SU-DHL-6 (cell line): ENCODE measurements at regions not wholly inside any gene's neighbourhood (a gene's known extent, or its start where the extent isn't known, plus 50 kb on each side); places are given as distances from the start of the nearest gene placed in this dataset.

Source experiments
- H2AFZ ChIP-seq: fragments of 200-600 bp; sonication (generic); 2 replicates; pipeline ENCODE4 v1.6.1; 2014; ENCODE audit warnings: low read depth, mild to moderate bottlenecking, moderate library complexity, mixed read lengths, antibody characterized with exemption, low read length; ENCODE audit not compliant: severe bottlenecking
- H3F3A ChIP-seq: fragments of 200-600 bp; shearing (Covaris generic); 2 replicates; pipeline ENCODE4 v1.6.0; 2016; ENCODE audit warnings: antibody characterized with exemption, mild to moderate bottlenecking; ENCODE audit not compliant: insufficient read depth
- H3K27ac ChIP-seq: fragments of 200-600 bp; sonication (generic); 2 replicates; pipeline ENCODE4 v1.5.1; 2016; ENCODE audit warnings: low read depth, mild to moderate bottlenecking, low read length, moderate library complexity, mixed read lengths
- H3K27me3 ChIP-seq: fragments of 200-600 bp; sonication (generic), shearing (Covaris generic); 2 replicates; pipeline ENCODE4 v1.6.0; 2014; ENCODE audit warnings: mild to moderate bottlenecking, low read length
- H3K36me3 ChIP-seq: fragments of 200-600 bp; sonication (generic); 2 replicates; pipeline ENCODE4 v1.6.1; 2014; ENCODE audit warnings: mild to moderate bottlenecking, low read length, mixed read lengths
- H3K4me2 ChIP-seq: fragments of 300-600, 200-600 bp; shearing (Covaris generic), sonication (generic); 2 replicates; pipeline ENCODE4 v1.6.0; 2014; ENCODE audit warnings: low read length, low read depth, mild to moderate bottlenecking; ENCODE audit not compliant: poor library complexity, severe bottlenecking
- H3K4me3 ChIP-seq: fragments of 200-600 bp; sonication (generic); 2 replicates; pipeline ENCODE4 v1.5.1; 2014; ENCODE audit warnings: antibody characterized with exemption, low read length, mild to moderate bottlenecking, mixed read lengths; ENCODE audit not compliant: insufficient read depth, poor library complexity, severe bottlenecking
- H3K79me2 ChIP-seq: fragments of 200-600 bp; sonication (generic); 2 replicates; pipeline ENCODE4 v1.6.1; 2014; ENCODE audit warnings: mild to moderate bottlenecking, low read length, moderate library complexity; ENCODE audit not compliant: insufficient read depth
- H3K9ac ChIP-seq: fragments of 200-600 bp; sonication (generic); 2 replicates; pipeline ENCODE4 v1.7.0; 2014; ENCODE audit warnings: mild to moderate bottlenecking, low read length
- H3K9me2 ChIP-seq: fragments of 200-600 bp; sonication (generic); replicated peaks from 2 replicates; pipeline ENCODE4 v1.6.1; 2014; ENCODE audit warnings: low read length; ENCODE audit not compliant: insufficient read depth
- H3K9me3 ChIP-seq: fragments of 200-600 bp; sonication (generic); 2 replicates; pipeline ENCODE4 v1.6.1; 2014; ENCODE audit warnings: low read length, mixed read lengths; ENCODE audit not compliant: insufficient read depth
- H4K20me1 ChIP-seq: fragments of 200-600 bp; sonication (generic); 2 replicates; pipeline ENCODE4 v1.6.1; 2014; ENCODE audit warnings: low read depth, mild to moderate bottlenecking, antibody characterized with exemption, low read length, moderate library complexity, mixed read lengths
- CTCF ChIP-seq: fragments of 200-600 bp; sonication (generic); IDR thresholded peaks from one replicate; pipeline ENCODE4 v1.5.1; 2017; ENCODE audit warnings: antibody characterized with exemption, mild to moderate bottlenecking, low read length, moderate library complexity; ENCODE audit not compliant: insufficient read depth, poor library complexity, severe bottlenecking
- EZH2phosphoT487 ChIP-seq: fragments of 200-600 bp; sonication (generic), shearing (Covaris generic); conservative IDR thresholded peaks from 2 replicates; pipeline ENCODE4 v1.6.1; 2018; ENCODE audit warnings: mild to moderate bottlenecking, antibody characterized with exemption, low read length, moderate library complexity, mixed read lengths

- Histone ChIP-seq H3K79me2 (no peaks in the 10 kb centered on the region), H3K4me3 (no peak overlapping the region), H4K20me1 (no peaks in the 10 kb centered on the region), H3F3A (no peaks in the 10 kb centered on the region), H3K9ac (no peak overlapping the region), H3K9me3 (no peaks in the 10 kb centered on the region), H3K4me2 (no peak overlapping the region), H2AFZ (no peak overlapping the region), H3K27ac (no peak overlapping the region), H3K9me2 (no peaks in the 10 kb centered on the region), H3K27me3 (no peaks in the 10 kb centered on the region), H3K36me3 (no peaks in the 10 kb centered on the region)
- TF ChIP-seq CTCF (no peak), EZH2phosphoT487 (no peak)
Measured at GRCh38 chr7:128177768-128178550, 63.1 kb upstream of the LEP start.

DNA sequence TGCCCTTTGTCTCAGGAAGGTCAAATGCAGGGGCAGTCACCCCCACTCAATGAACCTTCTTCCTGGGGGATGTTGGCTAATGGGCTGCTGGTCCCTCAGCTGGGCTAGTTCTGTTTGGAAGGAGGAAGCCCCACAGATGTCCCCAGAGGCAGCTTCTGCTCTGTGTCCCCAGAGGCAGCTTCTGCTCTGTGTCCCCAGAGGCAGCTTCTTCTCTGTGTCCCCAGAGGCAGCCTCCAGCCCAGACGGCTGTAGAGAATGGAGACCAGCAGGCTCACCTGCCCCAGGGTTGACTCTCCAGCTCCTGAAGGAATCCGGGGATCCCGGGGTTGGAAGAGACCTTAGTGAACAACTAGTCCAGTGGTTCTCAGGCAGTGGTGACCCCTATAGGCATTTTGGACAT lies 62.5 kb upstream of the LEP start:
- no peaks in the 10 kb centered on the region for H3K9me2 ChIP-seq
- TF ChIP-seq EZH2phosphoT487 (no peak), CTCF (no peak)
- H2AFZ ChIP-seq: no peak overlapping the region

DNA sequence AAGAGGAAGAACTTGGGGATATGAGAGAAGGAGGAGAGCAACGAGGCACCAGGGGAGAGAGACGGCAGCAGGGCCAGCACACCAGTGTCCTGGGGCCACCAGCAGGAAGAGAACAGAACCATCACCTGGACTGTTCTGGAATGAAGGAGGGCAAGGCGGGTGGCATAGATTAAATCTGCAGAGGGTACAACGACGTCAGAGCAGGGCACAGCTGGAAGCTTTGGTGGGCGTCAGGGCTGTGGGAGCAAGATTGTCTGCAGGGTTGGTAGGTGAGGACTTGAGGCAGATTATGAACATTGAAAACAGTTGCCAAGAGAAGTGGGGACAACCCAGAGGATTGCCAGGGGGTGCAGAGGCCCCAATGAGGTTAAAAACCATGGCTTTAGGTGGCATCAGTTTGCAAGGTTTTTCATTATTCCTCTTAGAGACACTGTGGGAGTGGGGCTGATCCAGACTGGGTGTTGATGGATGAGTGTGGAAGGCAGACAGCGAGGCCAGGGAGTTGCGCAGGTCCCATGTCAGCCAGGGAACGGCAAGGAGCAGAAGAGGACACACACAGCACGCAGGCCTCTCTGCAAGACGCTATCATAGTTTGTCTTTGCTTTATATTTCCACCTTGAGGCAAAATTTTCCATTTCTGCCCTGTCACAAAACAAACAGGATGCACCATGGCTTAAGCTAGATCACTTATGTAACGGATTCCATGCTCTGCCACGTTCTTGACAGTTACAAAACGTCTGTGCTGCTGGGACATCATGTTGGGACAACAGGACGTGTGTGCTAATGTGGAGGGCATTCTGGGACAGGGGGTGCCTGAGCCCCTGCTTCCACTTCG lies 52.5 kb upstream of the LEP start:
- H3K27ac ChIP-seq: no peak overlapping the region

More for the DNA sequence above, 62.5 kb upstream of the LEP start:
- no peak overlapping the region for H3K4me2 ChIP-seq
- H3K9ac ChIP-seq: no peak overlapping the region
- H3K27ac ChIP-seq: no peak overlapping the region
- no peak overlapping the region for H3K4me3 ChIP-seq
- H3K79me2 ChIP-seq: no peaks in the 10 kb centered on the region
- no peaks in the 10 kb centered on the region for H3F3A ChIP-seq
- H3K27me3 ChIP-seq: no peaks in the 10 kb centered on the region
- H3K36me3 ChIP-seq: no peaks in the 10 kb centered on the region
- H3K9me3 ChIP-seq: no peaks in the 10 kb centered on the region
- H4K20me1 ChIP-seq: no peaks in the 10 kb centered on the region

More for the DNA sequence above, 52.5 kb upstream of the LEP start:
- Histone ChIP-seq H3K36me3 (no peaks in the 10 kb centered on the region), H2AFZ (no peak overlapping the region), H3K9me3 (peaks cover 4% of the 10 kb centered on the region; the same call in 1 of the 2 replicates), H3K27me3 (no peaks in the 10 kb centered on the region), H4K20me1 (no peaks in the 10 kb centered on the region), H3K4me3 (no peak overlapping the region), H3K79me2 (no peaks in the 10 kb centered on the region), H3K9ac (no peak overlapping the region), H3K9me2 (no peaks in the 10 kb centered on the region), H3K4me2 (no peak overlapping the region), H3F3A (no peaks in the 10 kb centered on the region)
- TF ChIP-seq EZH2phosphoT487 (no peak), CTCF (no peak)
